Activated T-cell treated with anti-CD3 and anti-CD28 coated beads, Interleukin-2, amount 50 U/mL, for 48 hours (primary cell): ENCODE measurements at regions not wholly inside any gene's neighbourhood (a gene's known extent, or its start where the extent isn't known, plus 50 kb on each side); places are given as distances from the start of the nearest gene placed in this dataset.

Experiments used
- DNase-seq, 2 experiments: peaks; one replicate each; pipeline ENCODE4 v3.0.0-alpha.2; 2020

DNA sequence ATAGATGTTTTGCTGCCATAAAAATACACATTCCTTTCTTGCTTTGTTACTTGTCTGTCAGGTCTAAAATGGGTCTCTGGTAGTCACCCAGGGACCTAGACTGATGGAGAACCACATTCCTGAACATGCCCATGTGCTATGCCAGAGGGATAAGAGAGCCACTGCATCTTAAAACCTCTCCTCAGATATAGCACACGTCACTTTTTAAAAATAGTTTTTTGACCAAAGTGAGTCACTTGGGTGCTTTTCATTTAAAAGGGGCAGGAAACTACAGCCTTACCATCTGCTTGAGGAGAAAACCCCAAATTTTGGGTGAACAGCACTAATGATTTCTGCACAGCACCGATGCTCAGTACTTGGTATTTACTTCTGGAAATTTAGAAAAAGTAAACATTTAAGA lies 197.8 kb downstream of the OGFRL1 start:
- no peak for DNase-seq

GRCh38 chr6:71488186-71488585 lies 199.6 kb downstream of the OGFRL1 start:
- no peak for DNase-seq

DNA sequence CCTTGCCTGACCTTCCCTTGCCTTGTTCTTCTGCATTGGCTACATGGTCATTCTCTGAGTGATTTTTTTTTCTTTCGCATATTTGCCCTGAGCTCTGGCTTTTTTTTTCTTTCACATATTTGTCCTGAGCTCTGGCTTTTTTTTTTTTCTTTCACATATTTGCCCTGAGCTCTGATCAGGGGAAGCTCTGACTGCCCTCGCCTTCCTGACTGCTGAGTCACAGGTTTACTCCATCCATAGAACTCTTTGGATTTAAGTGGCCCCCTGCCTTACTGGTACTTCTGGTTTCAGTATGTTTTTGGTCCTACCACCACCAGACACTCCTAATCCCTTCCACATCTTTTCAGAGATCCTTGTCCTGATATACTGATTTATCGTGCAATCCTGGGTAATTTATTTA lies 201.1 kb downstream of the OGFRL1 start:
- no peak for DNase-seq

- no peak for DNase-seq
Measured at GRCh38 chr6:71490876-71491275, 202.3 kb downstream of the OGFRL1 start.

- no peak for DNase-seq
Measured at GRCh38 chr6:71491844-71492243, 203.2 kb downstream of the OGFRL1 start.

DNA sequence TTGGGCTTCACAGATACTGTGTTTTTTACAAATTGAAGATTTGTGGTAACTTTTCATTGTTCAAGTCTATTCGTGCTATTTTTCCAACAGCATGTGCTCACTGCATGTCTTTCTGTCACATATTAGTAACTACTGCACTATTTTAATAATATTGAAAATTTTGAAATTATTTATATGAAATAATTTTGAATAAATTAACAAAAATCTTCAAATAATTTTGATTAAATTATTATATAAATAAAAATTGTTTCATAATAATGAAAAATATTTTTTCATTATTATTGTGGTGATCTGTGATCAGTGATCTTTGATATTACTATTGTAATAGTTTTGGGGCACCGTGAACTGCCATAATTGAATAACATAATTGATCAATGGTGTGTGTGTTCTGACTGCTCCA lies 204.1 kb downstream of the OGFRL1 start:
- no peak for DNase-seq

DNA sequence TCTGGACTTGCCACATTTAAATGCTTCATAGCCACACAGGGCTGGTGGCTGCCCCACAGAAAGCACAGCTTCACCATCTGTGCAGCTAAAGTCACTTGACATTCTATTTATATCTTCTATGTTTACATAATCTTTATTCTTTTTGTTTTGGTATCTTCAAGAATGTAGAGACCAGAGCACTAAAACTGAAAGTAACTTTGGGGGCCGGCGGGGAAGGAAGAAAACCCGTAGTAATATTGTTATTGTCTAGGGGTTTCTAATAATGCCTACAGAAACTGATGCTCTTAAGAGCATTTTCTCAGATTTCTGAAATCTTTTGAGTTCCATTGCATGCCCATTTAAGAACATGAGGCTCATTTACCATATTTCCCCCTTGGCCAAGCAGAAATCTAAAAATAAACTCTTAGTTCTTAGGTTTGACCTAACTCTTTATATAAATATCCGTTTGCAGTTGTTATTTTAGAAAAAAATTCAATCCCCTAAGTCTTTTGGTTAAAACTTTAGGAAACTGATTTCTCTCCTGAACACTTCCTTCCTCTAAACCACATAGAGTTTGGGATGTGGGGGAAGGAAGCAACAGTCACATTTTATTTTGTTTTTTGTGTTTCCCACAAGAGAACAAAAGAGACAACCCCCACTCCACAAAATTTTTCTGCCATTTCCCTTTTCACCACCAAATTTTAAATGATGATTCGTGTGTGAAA lies 207.6 kb downstream of the OGFRL1 start:
- DNase-seq = no peak

DNA sequence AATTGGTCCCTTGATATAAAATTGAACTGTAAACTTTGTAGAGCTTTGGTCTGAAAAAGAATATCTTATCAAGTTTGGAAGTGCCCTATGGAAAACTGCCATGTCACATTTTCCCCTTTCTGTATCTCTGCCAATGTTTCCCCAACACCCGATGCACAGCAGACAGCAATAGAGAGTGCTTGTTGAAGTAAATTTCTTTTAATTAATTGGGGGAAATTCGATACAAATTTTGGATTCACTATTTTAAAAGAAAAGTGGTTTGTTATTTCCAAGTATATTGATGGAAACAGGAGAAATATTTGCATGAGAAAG lies 208.1 kb downstream of the OGFRL1 start:
- DNase-seq = no peak

DNA sequence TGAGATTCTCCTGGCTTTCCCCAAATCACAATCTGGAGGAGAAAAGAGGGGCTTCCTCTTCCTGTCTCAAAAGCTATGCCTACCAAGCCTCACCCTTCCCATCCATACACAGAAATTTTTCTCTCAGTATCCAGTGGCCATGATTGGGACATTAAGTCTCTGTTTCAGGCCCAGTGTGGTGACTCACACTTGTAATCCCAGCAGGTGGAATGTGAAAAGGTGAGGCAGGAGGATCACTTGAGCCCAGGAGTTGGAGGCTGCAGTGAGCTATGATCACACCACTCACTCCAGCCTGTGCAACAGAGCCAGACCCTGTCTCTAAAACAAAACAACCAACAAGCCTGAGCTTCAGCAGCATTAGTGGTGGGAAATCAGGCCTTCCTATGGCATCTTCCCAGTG lies 210.0 kb downstream of the OGFRL1 start:
- no peak for DNase-seq

DNA sequence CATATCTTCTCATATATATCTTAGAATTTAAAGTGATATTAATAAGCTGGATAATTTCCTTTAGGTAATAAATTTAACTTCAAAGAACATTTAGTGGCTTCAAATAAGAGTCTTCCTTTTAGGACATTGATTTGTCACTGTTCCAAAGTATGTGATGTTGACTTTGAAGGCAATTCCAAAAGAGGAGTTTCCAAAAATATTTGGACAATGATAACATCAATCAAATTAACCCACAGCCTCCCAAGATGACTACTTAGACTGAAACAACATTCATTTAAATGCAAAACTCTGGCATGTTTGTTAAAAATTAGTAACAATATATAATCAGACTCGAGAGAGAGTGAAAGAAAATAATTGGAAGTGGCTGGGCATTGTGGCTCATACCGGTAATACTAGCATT lies 211.1 kb downstream of the OGFRL1 start:
- DNase-seq = no peak

- DNase-seq = no peak
Measured at GRCh38 chr6:71502168-71502567, 213.6 kb downstream of the OGFRL1 start.

DNA sequence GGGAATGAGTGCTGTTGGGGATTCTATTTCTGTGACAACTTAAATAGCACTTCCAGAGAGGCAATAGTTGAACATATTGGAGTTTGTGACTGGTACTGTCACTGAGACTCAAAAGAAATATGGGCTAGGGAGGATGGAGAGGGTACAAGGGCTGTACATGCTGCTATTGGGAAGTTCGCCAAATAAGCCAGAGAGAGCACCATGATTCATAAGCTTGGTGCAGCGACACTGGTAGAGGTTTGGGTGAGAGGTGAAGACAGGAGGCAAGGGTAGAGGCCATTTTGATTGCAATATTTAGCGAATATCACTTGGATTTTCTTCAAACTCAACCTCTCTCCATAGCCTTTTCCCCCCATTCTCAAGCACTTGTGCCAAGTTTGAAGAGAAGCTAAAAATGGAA lies 214.3 kb downstream of the OGFRL1 start:
- DNase-seq = no peak

DNA sequence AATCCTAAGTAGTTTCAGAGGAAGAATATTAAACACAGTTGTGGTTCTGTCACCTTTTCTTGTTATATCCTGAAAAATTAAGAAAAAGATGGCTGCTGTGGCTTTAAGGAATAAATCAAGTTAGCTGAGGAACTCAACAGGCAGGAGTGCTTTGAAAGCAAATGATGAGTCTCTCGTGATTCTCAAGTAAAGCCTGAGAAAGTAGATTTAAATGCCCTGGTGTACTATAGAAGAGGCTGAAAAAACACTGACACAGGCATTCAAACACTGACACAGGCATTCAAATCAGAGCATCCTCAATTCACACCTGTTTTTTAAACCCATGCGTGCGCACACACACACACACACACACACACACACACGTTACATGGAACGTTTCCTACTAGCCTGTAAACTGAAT lies 218.6 kb downstream of the OGFRL1 start:
- DNase-seq = no peak

DNA sequence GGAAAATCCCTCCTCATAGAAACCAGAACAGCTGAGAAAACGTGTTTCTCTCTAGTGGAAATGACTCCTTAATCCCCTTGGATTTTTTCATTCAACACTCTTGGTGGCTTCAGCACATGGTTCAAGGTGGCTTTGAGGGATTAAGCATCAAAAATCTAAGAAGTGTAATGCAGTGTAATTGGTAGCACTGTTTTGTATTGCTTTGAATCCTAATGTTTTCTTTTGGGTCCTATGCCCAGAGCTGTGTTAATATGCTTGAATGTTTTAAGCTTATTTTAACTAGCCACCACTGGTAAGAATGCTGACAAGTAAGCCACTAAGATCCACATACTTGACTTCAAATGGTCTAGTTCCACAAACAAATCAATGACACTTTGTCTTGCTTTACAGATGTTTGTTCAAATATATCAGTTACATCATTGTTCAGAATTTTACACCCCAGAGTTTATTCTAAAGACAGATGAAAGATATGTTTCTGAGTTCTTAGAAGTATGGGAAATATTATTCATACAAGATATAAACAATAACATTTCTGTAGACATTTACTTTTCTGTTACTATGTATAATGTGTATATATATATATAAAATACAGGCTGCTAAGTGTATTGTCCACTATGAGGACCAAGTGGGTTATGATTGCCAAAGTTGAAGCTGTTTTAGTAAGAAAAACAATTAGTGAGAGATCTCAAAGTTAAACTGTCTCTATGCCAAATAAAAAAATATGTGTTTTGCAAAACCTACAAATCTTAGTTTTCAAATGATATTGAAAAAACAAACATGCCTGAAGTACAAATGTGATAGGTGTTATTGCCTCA lies 220.8 kb downstream of the OGFRL1 start:
- DNase-seq = no peak

DNA sequence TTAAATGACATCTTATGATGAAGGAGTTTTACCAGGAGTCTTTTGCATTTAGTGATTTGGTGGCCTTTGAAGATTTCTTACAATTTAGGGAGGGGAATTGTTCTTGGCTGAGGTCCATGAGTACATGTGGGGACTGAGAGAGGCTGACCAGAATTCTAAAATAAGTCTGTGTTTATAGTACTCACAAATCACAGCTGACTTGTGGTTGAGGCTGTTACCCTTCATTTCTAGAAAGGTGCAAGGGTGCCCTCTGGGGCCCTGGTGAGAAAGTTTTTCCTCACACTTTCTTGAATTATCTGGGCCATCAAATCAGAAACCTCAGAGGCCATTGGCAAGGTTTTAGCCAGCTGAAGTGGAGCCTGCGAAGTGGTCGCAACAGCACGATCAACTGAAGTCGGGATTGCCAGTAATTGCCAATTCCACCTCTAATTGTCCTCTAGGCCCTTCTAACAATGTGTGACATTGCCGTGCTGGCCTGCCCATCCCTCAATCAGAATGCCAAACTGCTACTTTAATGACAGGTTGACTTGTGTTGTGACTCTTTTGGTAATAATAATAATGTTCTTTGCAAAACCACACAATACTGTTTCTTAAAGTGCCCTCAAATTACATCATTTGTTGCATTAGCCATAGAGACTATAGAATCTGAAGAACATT lies 221.6 kb downstream of the OGFRL1 start:
- DNase-seq = no peak

- DNase-seq = no peak
Measured at GRCh38 chr6:71510856-71511255, 222.2 kb downstream of the OGFRL1 start.

DNA sequence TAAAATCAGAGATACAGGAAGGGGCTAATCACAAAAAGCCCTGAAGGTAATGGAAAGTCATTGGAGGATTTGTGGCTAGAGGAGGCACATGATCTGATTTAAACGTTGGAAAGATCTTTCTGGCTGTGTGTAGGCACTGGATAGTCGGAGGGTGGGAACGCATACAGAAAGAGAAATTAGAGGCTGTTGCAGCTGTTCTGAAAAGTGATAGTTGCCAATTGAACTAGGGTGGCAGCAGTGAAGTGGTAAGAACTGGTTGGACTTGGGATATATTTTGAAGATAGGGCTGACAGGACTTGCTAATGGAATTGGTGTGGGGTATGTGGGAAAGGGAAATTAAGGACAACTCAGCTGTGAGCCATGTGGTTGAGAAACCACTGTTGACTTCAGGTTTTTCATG lies 223.6 kb downstream of the OGFRL1 start:
- DNase-seq = no peak

- DNase-seq = no peak
Measured at GRCh38 chr6:71513036-71513435, 224.4 kb downstream of the OGFRL1 start.

- no peak for DNase-seq
Measured at GRCh38 chr6:71523548-71523947, 234.9 kb downstream of the OGFRL1 start.

DNA sequence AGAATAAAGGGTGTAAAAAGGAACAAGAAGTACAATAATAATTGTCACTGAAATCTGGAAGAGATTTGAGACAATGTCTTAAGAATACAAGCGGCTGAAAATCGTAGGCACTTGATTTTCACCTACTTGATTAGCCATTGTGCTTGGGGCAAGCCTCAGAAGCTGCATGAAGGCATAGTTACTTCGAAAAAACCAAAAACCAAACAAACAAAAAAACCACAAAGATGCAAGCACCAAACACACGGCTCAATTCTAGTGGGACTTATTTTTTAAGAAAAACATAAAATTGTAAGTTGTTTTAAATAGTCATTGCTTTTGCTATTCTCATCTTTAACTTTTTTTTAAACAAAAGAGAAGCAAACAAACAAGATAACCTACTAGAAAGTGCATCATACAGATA lies 235.6 kb downstream of the OGFRL1 start:
- DNase-seq = no peak

GRCh38 chr6:71527886-71528285 lies 239.3 kb downstream of the OGFRL1 start:
- DNase-seq = no peak

DNA sequence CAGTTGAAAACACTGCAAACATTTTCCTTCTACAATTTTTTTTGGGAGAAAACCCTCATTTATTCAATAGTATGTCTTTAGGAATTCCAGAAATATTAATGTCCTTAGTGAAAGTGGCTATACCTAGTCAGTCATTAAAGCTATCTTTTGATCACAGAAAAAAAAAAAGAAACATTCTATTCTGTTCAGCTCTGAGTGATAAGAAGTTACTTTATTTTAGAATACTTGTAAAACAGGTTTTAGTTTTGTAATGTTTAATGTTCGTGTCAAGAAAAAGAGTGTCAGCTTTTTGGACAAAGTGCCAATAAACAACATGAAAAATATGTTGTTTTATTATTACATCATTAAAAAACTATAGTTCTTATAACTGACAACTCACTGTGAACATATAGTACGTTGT lies 240.4 kb downstream of the OGFRL1 start:
- DNase-seq = no peak

DNA sequence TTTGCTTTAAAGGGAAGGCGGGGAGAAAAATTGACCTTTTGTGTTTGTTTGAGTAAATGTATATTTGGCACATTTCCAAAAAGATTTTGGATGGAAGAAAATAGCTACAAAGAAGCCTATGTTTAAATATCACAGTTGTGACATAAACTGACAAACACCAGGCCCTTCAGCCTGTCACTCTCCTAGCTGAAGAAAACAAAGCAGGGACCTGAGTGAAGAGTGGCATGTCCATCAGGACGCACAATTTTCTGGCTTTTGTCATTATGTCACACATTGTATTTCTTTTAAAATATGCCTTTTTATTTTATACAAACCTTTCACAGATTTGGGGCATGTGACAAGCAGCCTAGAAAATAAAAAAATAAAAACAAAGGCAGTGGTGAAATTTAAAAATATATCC lies 241.2 kb downstream of the OGFRL1 start:
- no peak for DNase-seq

- DNase-seq = no peak
Measured at GRCh38 chr6:71531006-71531405, 242.4 kb downstream of the OGFRL1 start.
